ENCODE measurements at regions not wholly inside any gene's neighbourhood (a gene's known extent, or its start where the extent isn't known, plus 50 kb on each side); places are given as distances from the start of the nearest gene placed in this dataset.

GRCh38 chr9:11326231-11326630, 713.4 kb upstream of the PTPRD start:
- TF ChIP-seq, protein P1, sequence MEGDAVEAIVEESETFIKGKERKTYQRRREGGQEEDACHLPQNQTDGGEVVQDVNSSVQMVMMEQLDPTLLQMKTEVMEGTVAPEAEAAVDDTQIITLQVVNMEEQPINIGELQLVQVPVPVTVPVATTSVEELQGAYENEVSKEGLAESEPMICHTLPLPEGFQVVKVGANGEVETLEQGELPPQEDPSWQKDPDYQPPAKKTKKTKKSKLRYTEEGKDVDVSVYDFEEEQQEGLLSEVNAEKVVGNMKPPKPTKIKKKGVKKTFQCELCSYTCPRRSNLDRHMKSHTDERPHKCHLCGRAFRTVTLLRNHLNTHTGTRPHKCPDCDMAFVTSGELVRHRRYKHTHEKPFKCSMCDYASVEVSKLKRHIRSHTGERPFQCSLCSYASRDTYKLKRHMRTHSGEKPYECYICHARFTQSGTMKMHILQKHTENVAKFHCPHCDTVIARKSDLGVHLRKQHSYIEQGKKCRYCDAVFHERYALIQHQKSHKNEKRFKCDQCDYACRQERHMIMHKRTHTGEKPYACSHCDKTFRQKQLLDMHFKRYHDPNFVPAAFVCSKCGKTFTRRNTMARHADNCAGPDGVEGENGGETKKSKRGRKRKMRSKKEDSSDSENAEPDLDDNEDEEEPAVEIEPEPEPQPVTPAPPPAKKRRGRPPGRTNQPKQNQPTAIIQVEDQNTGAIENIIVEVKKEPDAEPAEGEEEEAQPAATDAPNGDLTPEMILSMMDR (IDR thresholded peaks at IDR 0.05): no peak
- TF ChIP-seq POLR2AphosphoS5 (IDR thresholded peaks at IDR 0.05) (no peak), POLR2A (IDR thresholded peaks at IDR 0.05) (no peak), EP300 (IDR thresholded peaks at IDR 0.05) (no peak)

Measured in gastroesophageal sphincter (tissue), 3 donors.